Hematopoietic multipotent progenitor cell treated with erythropoietin and hydrocortisone succinate and interleukin-3 and kit ligand, for 17 days (in vitro differentiated cells): ENCODE measurements at regions not wholly inside any gene's neighbourhood (a gene's known extent, or its start where the extent isn't known, plus 50 kb on each side); places are given as distances from the start of the nearest gene placed in this dataset.
"Not testable (repeated sequence)": the region's sequence is repeated elsewhere in the genome, so short reads cannot be mapped to it uniquely, and the experiment has no call there.

ENCODE experiments used
- DNase-seq: peaks from one replicate; pipeline ENCODE4 v3.0.0-alpha.2; 2015; ENCODE audit warnings: low spot score

- DNase-seq, result no peak
Measured at GRCh38 chr6:144359783-144360182, 74.6 kb downstream of the UTRN start.

- DNase-seq, result no peak
Measured at GRCh38 chr6:144360401-144360800, 75.3 kb downstream of the UTRN start.

- DNase-seq, result no peak
Measured at GRCh38 chr6:144361016-144361415, 75.9 kb downstream of the UTRN start.

GRCh38 chr6:144362042-144363018 lies 77.2 kb downstream of the UTRN start:
- DNase-seq, result no peak

- DNase-seq, result no peak
Measured at GRCh38 chr6:144364208-144364720, 79.1 kb downstream of the UTRN start.

GRCh38 chr6:144364782-144365181 lies 79.6 kb downstream of the UTRN start:
- no peak for DNase-seq

- DNase-seq, result no peak
Measured at GRCh38 chr6:144365271-144365670, 80.1 kb downstream of the UTRN start.

- not testable (repeated sequence) for DNase-seq
Measured at GRCh38 chr6:144369696-144370095, 84.6 kb downstream of the UTRN start.

- no peak for DNase-seq
Measured at GRCh38 chr6:144372116-144372515, 87.0 kb downstream of the UTRN start.

GRCh38 chr6:144372611-144373594 lies 87.8 kb downstream of the UTRN start:
- no peak for DNase-seq

- not testable (repeated sequence) for DNase-seq
Measured at GRCh38 chr6:144374525-144374924, 89.4 kb downstream of the UTRN start.

- no peak for DNase-seq
Measured at GRCh38 chr6:144377586-144378210, 92.6 kb downstream of the UTRN start.

- DNase-seq, result no peak
Measured at GRCh38 chr6:144378437-144378836, 93.3 kb downstream of the UTRN start.

- no peak for DNase-seq
Measured at GRCh38 chr6:144379356-144379755, 94.2 kb downstream of the UTRN start.

- not testable (repeated sequence) for DNase-seq
Measured at GRCh38 chr6:144381499-144381898, 96.4 kb downstream of the UTRN start.

- DNase-seq, result no peak
Measured at GRCh38 chr6:144383336-144383735, 98.2 kb downstream of the UTRN start.

GRCh38 chr6:144384427-144384826 lies 99.3 kb downstream of the UTRN start:
- no peak for DNase-seq

GRCh38 chr6:144389474-144389873 lies 104.3 kb downstream of the UTRN start:
- DNase-seq, result not testable (repeated sequence)

- DNase-seq, result no peak
Measured at GRCh38 chr6:144390202-144390601, 105.1 kb downstream of the UTRN start.

- no peak for DNase-seq
Measured at GRCh38 chr6:144390886-144391285, 105.8 kb downstream of the UTRN start.

GRCh38 chr6:144392536-144392935 lies 107.4 kb downstream of the UTRN start:
- DNase-seq, result no peak

- DNase-seq, result no peak
Measured at GRCh38 chr6:144394210-144394609, 109.1 kb downstream of the UTRN start.
